Neural cell (in vitro differentiated cells): ENCODE measurements at regions not wholly inside any gene's neighbourhood (a gene's known extent, or its start where the extent isn't known, plus 50 kb on each side); places are given as distances from the start of the nearest gene placed in this dataset.

ENCODE experiments used
- H2AFZ ChIP-seq: fragments of 200-600, 300-800 bp; sonication (generic), shearing (Covaris generic); 2 replicates; pipeline ENCODE4 v1.6.0; 2014; ENCODE audit warnings: low read depth, mild to moderate bottlenecking, antibody characterized with exemption, low read length, moderate library complexity
- H3F3A ChIP-seq: fragments of 200-600 bp; shearing (Covaris generic); 2 replicates; pipeline ENCODE4 v1.6.1; 2016; ENCODE audit warnings: mild to moderate bottlenecking, moderate library complexity, mixed read lengths, antibody characterized with exemption, low read length; ENCODE audit not compliant: insufficient read depth, poor library complexity, severe bottlenecking
- H3K27ac ChIP-seq: fragments of 200-600, 300-800 bp; sonication (generic), shearing (Covaris generic); 2 replicates; pipeline ENCODE4 v1.5.1; 2014; ENCODE audit warnings: mild to moderate bottlenecking, low read length, moderate library complexity
- H3K27me3 ChIP-seq: fragments of 300-800, 200-600 bp; sonication (generic), shearing (Covaris generic); 2 replicates; pipeline ENCODE4 v1.6.0; 2014; ENCODE audit warnings: mild to moderate bottlenecking, low read depth, low read length, moderate library complexity; ENCODE audit not compliant: insufficient read depth
- H3K36me3 ChIP-seq: fragments of 300-800, 200-600 bp; sonication (generic), shearing (Covaris generic); 2 replicates; pipeline ENCODE4 v1.5.1; 2014; ENCODE audit warnings: mild to moderate bottlenecking, antibody characterized with exemption, low read length, moderate library complexity; ENCODE audit not compliant: insufficient read depth
- H3K4me2 ChIP-seq: fragments of 300-800, 200-600 bp; sonication (generic), shearing (Covaris generic); 2 replicates; pipeline ENCODE4 v1.6.0; 2014; ENCODE audit warnings: mild to moderate bottlenecking, low read length
- H3K4me3 ChIP-seq: fragments of 300-800, 200-600 bp; sonication (generic), shearing (Covaris generic); 2 replicates; pipeline ENCODE4 v1.5.1; 2014; ENCODE audit warnings: mild to moderate bottlenecking, low read length, moderate library complexity
- H3K79me2 ChIP-seq: fragments of 200-600 bp; shearing (Covaris generic); replicated peaks from 2 replicates; pipeline ENCODE4 v1.6.0; 2014; ENCODE audit warnings: mild to moderate bottlenecking, low read length, moderate library complexity; ENCODE audit not compliant: insufficient read depth
- H3K9ac ChIP-seq: fragments of 300-800, 200-600 bp; sonication (generic), shearing (Covaris generic); 2 replicates; pipeline ENCODE4 v1.6.1; 2016; ENCODE audit warnings: mild to moderate bottlenecking, low read length, mixed read lengths
- H3K9me2 ChIP-seq: fragments of 200-600 bp; shearing (Covaris generic); 2 replicates; pipeline ENCODE4 v1.6.1; 2016; ENCODE audit warnings: mild to moderate bottlenecking, low read length, mixed read lengths; ENCODE audit not compliant: insufficient read depth
- H3K9me3 ChIP-seq: fragments of 200-600, 300-800 bp; sonication (generic), shearing (Covaris generic); 2 replicates; pipeline ENCODE4 v1.6.1; 2016; ENCODE audit warnings: mild to moderate bottlenecking, mixed run types, low read length, moderate library complexity, mixed read lengths
- H4K20me1 ChIP-seq: fragments of 200-600 bp; shearing (Covaris generic); 2 replicates; pipeline ENCODE4 v1.6.1; 2016; ENCODE audit warnings: mild to moderate bottlenecking, mixed run types; ENCODE audit not compliant: insufficient read depth
- EP300 ChIP-seq: fragments of 450-650 bp; conservative IDR thresholded peaks from 2 replicates; pipeline ENCODE4 v1.6.1; 2014; ENCODE audit warnings: antibody characterized with exemption, mild to moderate bottlenecking, moderate library complexity; ENCODE audit not compliant: poor library complexity, severe bottlenecking
- EZH2 ChIP-seq: fragments of 200-600, 300-800 bp; shearing (Covaris generic), sonication (generic); IDR thresholded peaks from 2 replicates; pipeline ENCODE4 v1.6.1; 2014; ENCODE audit warnings: antibody characterized with exemption, low read length, borderline replicate concordance, mild to moderate bottlenecking; ENCODE audit not compliant: insufficient read depth, poor library complexity, severe bottlenecking
- MXI1 ChIP-seq: fragments of 450-650 bp; conservative IDR thresholded peaks from 2 replicates; pipeline ENCODE4 v1.6.1; 2014; ENCODE audit warnings: antibody characterized with exemption, mild to moderate bottlenecking; ENCODE audit not compliant: poor library complexity, severe bottlenecking
- POLR2AphosphoS5 ChIP-seq: IDR thresholded peaks from 2 replicates; pipeline ENCODE4 v1.6.1; 2012
- RAD21 ChIP-seq: fragments of 450-650 bp; conservative IDR thresholded peaks from 2 replicates; pipeline ENCODE4 v1.6.1; 2014; ENCODE audit warnings: antibody characterized with exemption, mild to moderate bottlenecking, moderate library complexity
- REST ChIP-seq: IDR thresholded peaks from 2 replicates; pipeline ENCODE4 v1.6.1; 2012; ENCODE audit warnings: borderline replicate concordance
- SMC3 ChIP-seq: fragments of 450-650 bp; conservative IDR thresholded peaks from 2 replicates; pipeline ENCODE4 v1.6.1; 2014; ENCODE audit warnings: antibody characterized with exemption, mild to moderate bottlenecking, moderate library complexity; ENCODE audit not compliant: poor library complexity
- TAF1 ChIP-seq: IDR thresholded peaks from 2 replicates; pipeline ENCODE4 v1.6.1; 2012; ENCODE audit warnings: low read depth
- TF ChIP-seq, protein P1 (sequence below): fragments of 450-650 bp; IDR thresholded peaks from 2 replicates; pipeline ENCODE4 v1.5.1; 2014; ENCODE audit warnings: antibody characterized with exemption, mild to moderate bottlenecking, moderate library complexity; ENCODE audit not compliant: poor library complexity, severe bottlenecking

DNA sequence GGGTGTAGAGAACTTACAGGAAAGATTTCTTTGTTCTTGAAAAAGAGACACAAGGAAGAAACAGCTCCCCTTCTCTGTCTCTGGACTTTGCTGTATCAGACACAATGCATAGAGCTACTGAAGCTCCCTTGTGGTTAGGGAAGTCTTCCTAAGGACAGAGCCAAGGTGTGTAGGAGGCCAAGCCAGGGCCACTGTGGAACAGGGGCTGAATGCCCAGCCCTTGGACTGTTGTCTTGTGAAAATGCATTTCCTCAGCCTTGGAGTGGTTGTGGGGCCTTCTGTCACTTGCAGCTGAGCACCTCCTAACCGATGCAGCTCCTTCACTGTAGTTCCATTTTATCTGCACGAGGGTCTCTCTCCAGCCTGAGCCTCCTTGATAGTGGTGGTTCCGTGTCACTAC lies 353.4 kb downstream of the CCSER2 start:
- no peaks in the 10 kb centered on the region for H3K27me3 ChIP-seq
- H3K9me3 ChIP-seq, result no peaks in the 10 kb centered on the region
- H2AFZ ChIP-seq, result no peak overlapping the region
- H3F3A ChIP-seq, result no peaks in the 10 kb centered on the region
- H3K4me2 ChIP-seq, result no peak overlapping the region
- no peaks in the 10 kb centered on the region for H4K20me1 ChIP-seq
- no peak overlapping the region for H3K4me3 ChIP-seq
- H3K9ac ChIP-seq, result no peak overlapping the region
- no peaks in the 10 kb centered on the region for H3K36me3 ChIP-seq
- H3K27ac ChIP-seq, result no peak overlapping the region
- no peaks in the 10 kb centered on the region for H3K9me2 ChIP-seq
- no peaks in the 10 kb centered on the region for H3K79me2 ChIP-seq
- no peak for TF ChIP-seq EZH2
- no peak for TF ChIP-seq REST
- no peak for TF ChIP-seq SMC3
- TF ChIP-seq TAF1, result no peak
- TF ChIP-seq EP300, result no peak
- no peak for TF ChIP-seq POLR2AphosphoS5
- TF ChIP-seq RAD21, result no peak
- no peak for TF ChIP-seq MXI1
- TF ChIP-seq, protein P1, sequence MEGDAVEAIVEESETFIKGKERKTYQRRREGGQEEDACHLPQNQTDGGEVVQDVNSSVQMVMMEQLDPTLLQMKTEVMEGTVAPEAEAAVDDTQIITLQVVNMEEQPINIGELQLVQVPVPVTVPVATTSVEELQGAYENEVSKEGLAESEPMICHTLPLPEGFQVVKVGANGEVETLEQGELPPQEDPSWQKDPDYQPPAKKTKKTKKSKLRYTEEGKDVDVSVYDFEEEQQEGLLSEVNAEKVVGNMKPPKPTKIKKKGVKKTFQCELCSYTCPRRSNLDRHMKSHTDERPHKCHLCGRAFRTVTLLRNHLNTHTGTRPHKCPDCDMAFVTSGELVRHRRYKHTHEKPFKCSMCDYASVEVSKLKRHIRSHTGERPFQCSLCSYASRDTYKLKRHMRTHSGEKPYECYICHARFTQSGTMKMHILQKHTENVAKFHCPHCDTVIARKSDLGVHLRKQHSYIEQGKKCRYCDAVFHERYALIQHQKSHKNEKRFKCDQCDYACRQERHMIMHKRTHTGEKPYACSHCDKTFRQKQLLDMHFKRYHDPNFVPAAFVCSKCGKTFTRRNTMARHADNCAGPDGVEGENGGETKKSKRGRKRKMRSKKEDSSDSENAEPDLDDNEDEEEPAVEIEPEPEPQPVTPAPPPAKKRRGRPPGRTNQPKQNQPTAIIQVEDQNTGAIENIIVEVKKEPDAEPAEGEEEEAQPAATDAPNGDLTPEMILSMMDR, result no peak

DNA sequence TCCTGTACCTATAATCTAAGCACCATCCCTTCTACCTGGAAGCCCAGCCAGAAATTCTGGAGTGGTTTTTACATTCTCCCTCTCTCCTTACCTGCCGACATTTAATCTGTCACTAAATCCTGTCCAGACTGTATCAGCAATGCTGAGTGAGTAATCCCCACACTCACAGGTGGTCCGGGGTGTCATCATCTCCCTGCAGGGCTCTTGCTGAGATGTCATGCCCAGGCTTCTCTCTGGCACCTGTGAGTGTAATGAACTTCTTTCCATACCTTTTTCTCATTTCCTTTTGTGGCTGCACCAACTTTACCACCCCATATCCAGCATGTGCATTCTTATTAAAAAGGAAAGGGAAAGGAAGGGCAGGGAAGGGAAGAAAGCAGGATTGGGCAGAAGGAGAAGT lies 355.2 kb downstream of the CCSER2 start:
- Histone ChIP-seq H3K4me2 (no peak overlapping the region), H3F3A (no peaks in the 10 kb centered on the region), H4K20me1 (no peaks in the 10 kb centered on the region), H3K27ac (no peak overlapping the region), H3K9me2 (no peaks in the 10 kb centered on the region), H3K4me3 (no peak overlapping the region), H3K9ac (no peak overlapping the region), H3K79me2 (no peaks in the 10 kb centered on the region), H3K36me3 (no peaks in the 10 kb centered on the region), H2AFZ (no peak overlapping the region), H3K9me3 (no peaks in the 10 kb centered on the region), H3K27me3 (no peaks in the 10 kb centered on the region)
- no peak for TF ChIP-seq POLR2AphosphoS5
- TF ChIP-seq EP300, result no peak
- TF ChIP-seq SMC3, result no peak
- no peak for TF ChIP-seq REST
- no peak for TF ChIP-seq TAF1
- TF ChIP-seq EZH2, result no peak
- TF ChIP-seq RAD21, result no peak
- TF ChIP-seq, protein P1, result no peak
- TF ChIP-seq MXI1, result no peak
